GM19324 (cell line): ENCODE measurements at regions not wholly inside any gene's neighbourhood (a gene's known extent, or its start where the extent isn't known, plus 50 kb on each side); places are given as distances from the start of the nearest gene placed in this dataset.
"Not testable (repeated sequence)": the region's sequence is repeated elsewhere in the genome, so short reads cannot be mapped to it uniquely, and the experiment has no call there.

Source experiments
- ATAC-seq: cut with Tn5 transposase; IDR thresholded peaks from one replicate; pipeline ENCODE4 v1.9.1; 2021; ENCODE audit warnings: mild to moderate bottlenecking, moderate library complexity; ENCODE audit not compliant: unreplicated experiment, low FRiP score

- ATAC-seq: no peak
Observed at GRCh38 chr7:138308136-138308535, 151.9 kb upstream of the TRIM24 start.

DNA sequence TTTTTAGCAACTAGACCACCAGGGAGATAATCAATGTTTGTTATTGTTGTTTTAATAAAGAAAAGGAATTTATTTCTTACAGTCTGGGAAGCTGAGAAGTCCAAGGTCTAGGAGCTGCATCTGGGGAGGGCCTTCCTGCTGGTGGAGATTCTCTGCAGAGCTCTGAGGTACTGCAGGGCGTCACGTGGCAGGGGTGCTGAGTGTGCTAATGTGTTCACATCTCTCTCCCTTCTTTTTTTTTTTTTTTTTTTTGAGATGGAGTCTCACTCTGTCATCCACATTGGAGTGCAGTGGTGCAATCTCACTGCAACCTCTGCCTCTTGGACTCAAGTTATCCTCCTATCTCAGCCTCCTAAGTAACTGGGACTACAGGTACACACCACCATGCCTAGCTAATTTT is 150.9 kb upstream of the TRIM24 start:
- no peak for ATAC-seq

DNA sequence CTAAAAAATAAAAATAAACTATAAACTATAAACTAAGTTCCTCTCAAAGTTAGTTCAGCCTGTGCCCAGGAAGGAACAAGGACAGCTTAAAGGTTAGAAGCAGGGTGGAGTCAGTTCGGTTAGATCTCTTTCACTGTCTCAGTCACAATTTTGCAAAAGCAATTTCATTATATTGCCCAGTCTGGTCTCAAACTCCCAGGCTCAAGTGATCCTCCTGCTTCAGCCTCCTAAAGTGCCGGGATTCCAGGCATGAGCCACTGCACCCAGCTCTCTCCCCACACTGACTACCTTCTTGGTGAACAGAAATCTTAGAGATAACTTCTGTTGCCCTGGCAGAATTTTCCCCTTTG is 146.3 kb upstream of the TRIM24 start:
- ATAC-seq: no peak

- ATAC-seq: peak; percentile 92
Observed at GRCh38 chr7:138316421-138317043, 143.5 kb upstream of the TRIM24 start.

DNA sequence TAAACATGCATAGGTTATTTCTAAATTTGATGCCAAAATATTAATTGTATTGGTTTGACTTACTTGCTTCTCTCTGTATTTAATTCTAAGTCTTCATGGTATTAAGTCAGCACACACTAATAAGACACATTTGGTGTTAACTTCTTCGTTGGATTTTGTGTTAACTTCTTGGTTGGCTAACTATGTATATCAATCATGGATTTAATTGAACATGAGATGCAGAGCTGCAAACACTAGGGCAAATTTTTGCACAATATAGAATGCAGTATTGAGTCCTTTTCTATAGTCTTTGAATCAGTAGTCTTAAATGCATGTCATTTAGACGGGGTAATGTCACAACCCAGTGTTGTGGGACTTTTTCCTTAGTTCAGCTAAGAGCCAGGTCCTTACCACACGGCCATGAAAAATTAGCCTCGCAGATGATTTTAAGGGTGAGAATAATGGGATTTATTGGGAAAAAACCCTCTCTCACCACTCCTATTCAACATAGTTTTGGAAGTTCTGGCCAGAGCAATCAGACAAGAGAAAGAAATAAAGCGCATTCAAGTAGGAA is 142.9 kb upstream of the TRIM24 start:
- ATAC-seq: no peak

- no peak for ATAC-seq
Observed at GRCh38 chr7:138324941-138325340, 135.1 kb upstream of the TRIM24 start.

DNA sequence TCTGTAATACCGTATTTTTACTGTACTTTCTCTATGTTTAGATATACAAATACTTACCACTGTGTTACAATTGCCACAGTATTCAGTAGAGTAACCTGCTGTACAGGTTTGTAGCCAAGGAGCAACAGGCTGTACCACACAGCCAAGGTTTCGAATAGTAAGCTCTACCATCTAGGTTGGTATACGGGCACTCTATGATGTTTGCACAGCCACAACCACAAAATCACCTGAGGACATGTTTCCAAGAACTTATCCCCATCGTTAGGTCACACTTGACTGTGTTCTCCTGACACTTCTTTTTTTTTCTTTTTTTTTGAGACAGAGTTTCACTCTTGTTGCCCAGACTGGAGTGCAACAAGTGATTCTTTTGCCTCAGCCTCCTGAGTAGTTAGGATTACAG is 134.6 kb upstream of the TRIM24 start:
- ATAC-seq: no peak

- ATAC-seq: no peak
Observed at GRCh38 chr7:138328215-138328614, 131.8 kb upstream of the TRIM24 start.

DNA sequence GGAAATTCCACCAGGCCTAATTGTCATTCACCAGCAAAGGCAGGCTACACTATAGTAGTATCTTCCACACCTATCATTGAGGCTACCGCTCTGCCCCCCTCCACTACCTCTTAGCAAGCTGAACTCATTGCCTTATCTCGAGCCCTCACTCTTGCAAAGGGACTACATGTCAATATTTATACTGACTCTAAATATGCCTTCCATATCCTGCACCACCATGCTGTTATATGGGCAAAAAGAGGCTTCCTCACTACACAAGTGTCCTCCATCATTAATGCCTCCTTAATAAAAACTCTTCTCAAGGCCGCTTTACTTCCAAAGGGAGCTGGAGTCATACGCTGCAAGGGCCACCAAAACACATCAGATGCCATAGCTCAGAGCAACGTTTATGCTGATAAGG is 127.2 kb upstream of the TRIM24 start:
- not testable (repeated sequence) for ATAC-seq

GRCh38 chr7:138338361-138338760 is 121.7 kb upstream of the TRIM24 start:
- ATAC-seq: no peak

DNA sequence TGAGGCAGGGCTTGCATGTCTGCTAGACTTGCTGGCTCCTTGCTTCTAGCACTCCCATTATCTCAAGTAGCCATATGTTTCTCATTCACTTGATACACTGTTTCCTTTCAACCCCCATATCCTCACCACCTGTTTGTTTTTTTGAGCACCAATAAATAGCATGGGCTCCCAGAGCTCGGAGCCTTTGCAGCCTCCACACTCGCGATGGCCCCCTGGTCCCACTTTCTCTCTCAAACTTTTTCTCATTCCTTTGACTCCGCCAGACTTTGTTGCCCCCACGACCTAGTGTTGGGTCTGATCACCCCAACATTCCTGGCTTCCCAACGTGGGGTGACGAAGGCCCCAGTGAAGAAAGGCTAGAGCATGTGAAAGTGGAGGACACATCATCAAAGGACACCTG is 120.8 kb upstream of the TRIM24 start:
- not testable (repeated sequence) for ATAC-seq

GRCh38 chr7:138342990-138343389 is 117.1 kb upstream of the TRIM24 start:
- no peak for ATAC-seq

GRCh38 chr7:138345567-138345966 is 114.5 kb upstream of the TRIM24 start:
- ATAC-seq: no peak

GRCh38 chr7:138346975-138347374 is 113.1 kb upstream of the TRIM24 start:
- ATAC-seq: no peak

DNA sequence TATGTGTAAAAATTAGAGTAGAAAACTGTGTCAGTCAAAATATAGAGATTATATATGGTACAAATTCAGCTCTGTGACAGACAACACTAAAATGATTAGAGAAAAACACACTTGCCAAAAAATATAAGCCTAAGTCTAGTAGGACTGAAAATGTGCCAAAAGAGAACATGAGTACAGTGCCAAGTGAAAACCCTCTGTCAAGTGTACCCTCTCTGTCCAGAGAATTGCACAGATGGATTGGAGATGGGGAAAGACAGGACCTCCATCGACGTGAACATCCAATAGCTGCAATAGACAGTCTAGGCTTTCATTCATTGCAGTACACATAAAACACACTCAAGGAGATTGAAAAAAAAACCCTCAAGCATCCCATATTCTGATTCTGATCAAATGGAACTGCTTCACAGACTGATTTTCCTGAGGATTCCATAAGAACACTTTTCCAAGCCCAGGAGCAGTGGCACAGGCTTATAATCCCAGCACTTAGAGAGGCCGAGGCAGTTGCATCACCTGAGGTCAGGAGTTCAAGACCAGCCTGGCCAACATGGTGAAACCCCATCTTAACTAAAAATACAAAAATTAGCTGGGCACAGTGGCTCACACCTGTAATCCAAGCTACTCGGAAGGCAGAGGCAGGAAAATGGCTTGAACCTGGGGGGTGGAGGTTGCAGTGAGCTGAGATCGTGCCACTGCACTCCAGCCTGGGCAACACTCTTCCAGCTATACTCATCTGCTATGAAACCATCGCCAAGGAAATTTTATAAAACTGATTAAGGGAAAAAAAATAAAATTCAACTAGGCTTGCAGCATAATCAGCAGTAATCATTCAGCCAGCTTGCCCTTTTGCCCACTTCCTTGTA is 110.0 kb upstream of the TRIM24 start:
- no peak for ATAC-seq

DNA sequence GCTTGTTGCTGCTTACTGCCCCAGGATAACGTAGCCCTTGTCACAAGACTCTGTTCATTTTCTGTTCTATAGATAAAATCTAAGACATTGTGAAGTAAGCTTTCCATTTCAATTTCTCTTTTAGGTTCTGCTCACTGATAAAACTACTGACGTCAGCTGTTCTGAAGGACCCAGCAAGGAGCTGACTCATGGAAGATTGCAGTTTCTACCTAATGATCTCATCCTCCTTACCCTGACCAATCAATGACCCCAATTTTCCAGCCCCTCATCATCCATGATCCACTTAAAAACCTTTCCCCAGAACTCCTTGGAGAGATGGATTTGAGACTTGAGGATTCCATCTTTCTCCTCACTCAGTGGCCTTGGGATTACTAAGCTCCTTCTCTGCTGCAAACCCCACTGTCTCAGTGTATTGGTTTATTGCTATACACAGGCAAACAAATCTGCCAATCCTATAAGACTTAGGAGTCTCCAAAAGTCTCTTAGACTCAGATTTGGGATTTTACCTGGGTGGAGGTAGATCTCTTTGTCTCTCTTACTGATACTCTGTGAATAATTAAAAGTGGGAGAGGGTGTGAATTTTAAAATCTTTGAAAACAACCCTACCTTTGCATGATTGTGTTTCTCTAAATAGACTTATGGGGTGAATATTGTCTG is 109.2 kb upstream of the TRIM24 start:
- no peak for ATAC-seq

GRCh38 chr7:138352570-138353461 is 107.2 kb upstream of the TRIM24 start:
- ATAC-seq: no peak

DNA sequence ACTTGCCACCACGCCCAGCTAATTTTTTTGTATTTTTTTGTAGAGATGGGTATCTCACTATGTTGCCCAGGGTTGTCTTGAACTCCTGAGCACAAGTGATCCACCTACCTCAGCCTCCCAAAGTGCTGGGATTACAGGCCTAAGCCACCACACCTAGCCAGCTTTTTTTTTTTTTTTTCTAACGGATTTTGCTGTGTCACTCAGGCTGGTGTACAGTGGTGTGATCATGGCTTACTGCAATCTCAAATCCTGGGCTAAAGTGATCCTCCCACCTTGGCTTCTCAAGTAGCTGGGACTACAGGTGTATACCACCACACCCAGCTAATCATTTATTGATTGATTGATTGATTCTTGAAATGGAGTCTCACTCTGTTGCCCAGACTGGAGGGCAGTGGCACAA is 106.0 kb upstream of the TRIM24 start:
- ATAC-seq: no peak

GRCh38 chr7:138355254-138355653 is 104.8 kb upstream of the TRIM24 start:
- no peak for ATAC-seq

- ATAC-seq: no peak
Observed at GRCh38 chr7:138358850-138359341, 101.2 kb upstream of the TRIM24 start.
